Pancreas (tissue), 10 donors: ENCODE measurements at regions not wholly inside any gene's neighbourhood (a gene's known extent, or its start where the extent isn't known, plus 50 kb on each side); places are given as distances from the start of the nearest gene placed in this dataset.

Experiments used
- ATAC-seq, 4 donors: fragments of 200-7000 bp; cut with Tn5 transposase; one replicate each; pipeline versions ENCODE4 v1.8.0 to v1.9.1; 2020; ENCODE audit warnings: mild to moderate bottlenecking in 4 of 4, moderate library complexity in 4 of 4
- DNase-seq, 6 donors: peaks; one replicate each; pipeline ENCODE4 v3.0.0-alpha.2; 2020
- FAIRE-seq: peaks from 2 replicates; lab custom pipeline; 2012; peaks lifted over from hg19 to GRCh38; lab: Jason Lieb, UNC
- H3K27ac ChIP-seq, 4 donors: fragments of 200-600 bp; sonication (generic); 1 replicate in 3 of 4; 2 replicates in 1 of 4; pipeline versions ENCODE4 v1.5.0 to v1.8.0; 2020
- H3K27me3 ChIP-seq, 4 donors: fragments of 200-600 bp; one replicate each; pipeline ENCODE4 v1.8.0; 2021
- H3K36me3 ChIP-seq, 3 donors: fragments of 200-600 bp; sonication (generic) in 1 of 3; one replicate each; pipeline versions ENCODE4 v1.5.0 to v1.8.0; 2020 to 2021
- H3K4me1 ChIP-seq, 3 donors: fragments of 200-600 bp; one replicate each; pipeline ENCODE4 v1.8.0; 2021
- H3K4me3 ChIP-seq, 4 donors: fragments of 200-600 bp; sonication (generic) in 2 of 4; one replicate each; pipeline versions ENCODE4 v1.5.0 to v1.8.0; 2020 to 2021
- H3K9me3 ChIP-seq, 4 donors: fragments of 200-600 bp; one replicate each; pipeline ENCODE4 v1.8.0; 2021
- CTCF ChIP-seq, 4 donors: fragments of 200-600 bp; sonication (generic) in 3 of 4; IDR thresholded peaks; one replicate each; pipeline versions ENCODE4 v1.5.0 to v1.8.0; 2021; ENCODE audit warnings: antibody characterized with exemption in 4 of 4
- WGBS, 2 donors: extraction: QIAGEN DNeasy Blood & Tissue Kit; methylation state at CpG; one replicate each; pipeline ENCODE4 v1.1.7; 2013; 5-methylcytosine and 5-hydroxymethylcytosine counted together
- intact Hi-C, 3 donors: fragments of 100-400 bp; cut with DNase I; formaldehyde crosslinking; loops; one replicate each; pipeline versions ENCODE4 v1.11.1 to v1.14.2; 2022
- donor health status: healthy with polysubstance abuse.
- donor health status: DM: no; HTN: no; CAD: no; lungs with moderate emphysema.
- donor health status: DM: no; HTN: no; CAD: no.
- donor health status: control.
- donor health status: control.
- donor health status: Bipolar disorder and iron deficiency.
- donor health status: DM: yes; HTN: yes; CAD: no.
- donor health status: DM: no; HTN: no; CAD: no.
- donor health status: DM: no; HTN: no; CAD: no.
- donor health status: DM: yes; HTN: yes; CAD: no.

- DNase-seq (no peak), FAIRE-seq (no peak), ATAC-seq (no peak)
- H3K9me3 ChIP-seq: no peaks in the 10 kb centered on the region
- TF ChIP-seq CTCF (IDR thresholded peaks at IDR 0.05): no peak
- 97 to 100% methylated on average over 2 of the region's 2 CpGs for WGBS, 2 donors
- H3K4me3 ChIP-seq: no peak overlapping the region
- H3K36me3 ChIP-seq: no peaks in the 10 kb centered on the region
- no peak overlapping the region for H3K27ac ChIP-seq
- intact Hi-C loops: no loop called here
- H3K4me1 ChIP-seq: peaks cover 0 to 16% (median 0%) of the 10 kb centered on the region in 3 donors
- H3K27me3 ChIP-seq: no peaks in the 10 kb centered on the region
Observed at GRCh38 chr19:27795369-27795768, 1417.6 kb downstream of the UQCRFS1 start.

DNA sequence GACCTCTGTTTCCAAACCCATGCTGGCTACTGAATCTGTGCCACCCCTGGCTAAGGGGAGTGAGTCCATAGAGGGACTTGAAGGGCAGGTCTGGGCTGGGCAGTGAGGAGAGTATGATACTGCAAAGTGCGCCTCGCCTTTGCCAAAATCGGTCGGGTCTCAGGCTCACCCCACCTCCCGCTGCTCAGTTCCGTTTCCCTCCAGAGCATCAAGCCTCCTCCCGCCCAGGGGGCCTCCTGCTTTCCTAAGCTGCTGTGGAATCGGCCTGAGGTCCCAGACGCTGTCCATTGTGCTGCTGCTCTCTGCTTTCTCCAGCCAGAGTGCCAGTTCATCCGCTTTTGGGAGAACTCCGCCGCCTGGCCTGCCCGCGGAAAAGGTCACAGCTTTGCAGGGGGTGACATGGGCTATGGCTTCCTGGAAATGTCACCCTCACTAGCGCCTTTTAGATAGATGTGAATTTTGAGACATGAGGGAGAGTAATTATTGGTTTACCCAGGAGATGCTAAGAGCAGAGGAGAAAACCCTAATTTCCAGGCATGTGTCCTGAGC, 1418.4 kb downstream of the UQCRFS1 start:
- peak overlapping the region in 2 of 4 donors; percentile 73 to 77 for H3K27ac ChIP-seq
- DNase-seq (peak in 2 of 6 donors; percentile 3 to 58), ATAC-seq (no peak), FAIRE-seq (no peak)
- H3K4me3 ChIP-seq: peak overlapping the region; percentile 32 to 74 (median 60)
- no peaks in the 10 kb centered on the region for H3K36me3 ChIP-seq
- intact Hi-C loops: no loop called here
- no peak for TF ChIP-seq CTCF (IDR thresholded peaks at IDR 0.05)
- H3K4me1 ChIP-seq: peaks cover 0 to 16% (median 0%) of the 10 kb centered on the region in 3 donors
- WGBS, 2 donors: 6 to 8% methylated on average over 15 of the region's 15 CpGs
- H3K9me3 ChIP-seq: no peaks in the 10 kb centered on the region
- no peaks in the 10 kb centered on the region for H3K27me3 ChIP-seq

DNA sequence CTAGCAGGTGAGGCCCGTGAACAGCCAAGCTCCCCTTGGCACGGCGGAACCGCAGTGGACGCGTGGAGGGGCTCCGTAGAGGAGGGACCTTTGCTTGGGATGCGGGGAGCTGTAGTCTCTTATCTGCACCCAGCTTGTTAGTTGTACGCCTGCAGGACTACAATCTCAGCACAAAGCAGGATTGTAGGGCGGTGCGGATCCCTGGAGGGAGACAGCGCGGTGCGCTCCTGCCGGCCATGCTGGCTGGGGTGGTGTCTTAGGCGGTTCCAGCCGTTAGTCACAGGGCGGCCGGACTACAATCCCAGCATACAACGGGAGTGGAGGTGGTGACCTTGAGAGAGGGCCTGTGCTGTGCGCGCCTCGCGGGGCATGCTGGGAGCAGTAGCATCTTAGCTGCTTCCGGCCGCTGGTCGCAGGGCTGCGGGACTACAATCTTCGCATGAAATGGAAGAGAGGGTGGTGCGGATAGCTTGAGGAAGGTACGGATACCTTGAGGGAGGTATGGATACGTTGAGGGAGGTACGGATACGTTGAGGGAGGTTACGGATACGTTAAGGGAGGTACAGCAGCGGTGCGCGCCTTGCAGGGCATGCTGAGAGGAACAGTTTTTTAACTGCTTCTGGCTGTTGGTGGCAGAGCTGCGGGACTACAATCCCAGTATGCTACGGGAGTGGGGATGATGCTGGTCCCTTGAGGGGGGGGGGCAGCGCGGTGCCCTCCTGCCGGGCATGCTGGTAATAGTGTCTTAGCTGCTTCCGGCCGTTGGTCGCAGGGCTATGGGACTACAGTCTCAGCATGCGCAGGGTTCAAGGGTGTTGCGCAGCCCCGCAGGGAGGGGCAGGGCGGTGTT, 1419.1 kb downstream of the UQCRFS1 start:
- TF ChIP-seq CTCF (IDR thresholded peaks at IDR 0.05): no peak
- H3K4me3 ChIP-seq: peak overlapping the region; percentile 32 to 74 (median 60)
- FAIRE-seq (peak; percentile 39), ATAC-seq (peak; percentile 95 to 99 (median 96)), DNase-seq (peak; percentile 90 to 96 (median 92))
- intact Hi-C loops: no loop called here
- peak overlapping the region; percentile 73 to 80 (median 76) for H3K27ac ChIP-seq
- H3K27me3 ChIP-seq: no peaks in the 10 kb centered on the region
- H3K36me3 ChIP-seq: no peaks in the 10 kb centered on the region
- WGBS, 2 donors: 0% methylated on average over 47 to 51 of the region's 51 CpGs
- peaks cover 0 to 16% (median 0%) of the 10 kb centered on the region in 3 donors for H3K4me1 ChIP-seq
- no peaks in the 10 kb centered on the region for H3K9me3 ChIP-seq

GRCh38 chr19:27793128-27793643, 1419.8 kb downstream of the UQCRFS1 start:
- Histone ChIP-seq H3K27ac (peak overlapping the region; percentile 73 to 80 (median 76)), H3K9me3 (no peaks in the 10 kb centered on the region), H3K4me1 (peaks cover 0 to 16% (median 0%) of the 10 kb centered on the region in 3 donors), H3K27me3 (no peaks in the 10 kb centered on the region), H3K36me3 (no peaks in the 10 kb centered on the region), H3K4me3 (peak overlapping the region; percentile 32 to 74 (median 60))
- ATAC-seq: peak; percentile 80 to 92 (median 87)
- no peak for TF ChIP-seq CTCF (IDR thresholded peaks at IDR 0.05)
- DNase-seq: peak in 4 of 6 donors; percentile 66 to 85 (median 79)
- WGBS, 2 donors: 0% methylated on average over 20 of the region's 20 CpGs
- intact Hi-C loops: no loop called here
- no peak for FAIRE-seq
